ENCODE measurements at regions not wholly inside any gene's neighbourhood (a gene's known extent, or its start where the extent isn't known, plus 50 kb on each side); places are given as distances from the start of the nearest gene placed in this dataset.

GRCh38 chr10:10128387-10128786, 889.3 kb upstream of the CELF2 start:
- no peaks in the 10 kb centered on the region for H3K9me3 ChIP-seq (ENCODE audit: control insufficient read depth in 2 of 2, low read length in 2 of 2)
- H3K9ac ChIP-seq (ENCODE audit: low read length in 2 of 2): no peak overlapping the region
- H3K4me1 ChIP-seq (ENCODE audit: control insufficient read depth, insufficient read depth, low read length): no peaks in the 10 kb centered on the region
- H3K27ac ChIP-seq (ENCODE audit: low read length): no peak overlapping the region
- no peaks in the 10 kb centered on the region for H3K27me3 ChIP-seq (ENCODE audit: control insufficient read depth in 1 of 2, insufficient read depth in 2 of 2, low read length in 2 of 2)
- no peaks in the 10 kb centered on the region for H3K36me3 ChIP-seq (ENCODE audit: control insufficient read depth in 2 of 2, insufficient read depth in 2 of 2, low read length in 2 of 2)
- H3K4me3 ChIP-seq (ENCODE audit: low read length in 2 of 2): no peak overlapping the region

- Histone ChIP-seq H3K9me3 (ENCODE audit: control insufficient read depth in 2 of 2, low read length in 2 of 2) (no peaks in the 10 kb centered on the region), H3K9ac (ENCODE audit: low read length in 2 of 2) (no peak overlapping the region)
Observed at GRCh38 chr10:10130686-10131085, 887.0 kb upstream of the CELF2 start.

GRCh38 chr10:10132009-10132408, 885.7 kb upstream of the CELF2 start:
- no peaks in the 10 kb centered on the region for H3K4me1 ChIP-seq (ENCODE audit: control insufficient read depth, insufficient read depth, low read length)
- H3K27me3 ChIP-seq (ENCODE audit: control insufficient read depth in 1 of 2, insufficient read depth in 2 of 2, low read length in 2 of 2): no peaks in the 10 kb centered on the region
- H3K9ac ChIP-seq (ENCODE audit: low read length in 2 of 2): no peak overlapping the region
- H3K36me3 ChIP-seq (ENCODE audit: control insufficient read depth in 2 of 2, insufficient read depth in 2 of 2, low read length in 2 of 2): no peaks in the 10 kb centered on the region
- no peak overlapping the region for H3K27ac ChIP-seq (ENCODE audit: low read length)
- no peaks in the 10 kb centered on the region for H3K9me3 ChIP-seq (ENCODE audit: control insufficient read depth in 2 of 2, low read length in 2 of 2)
- H3K4me3 ChIP-seq (ENCODE audit: low read length in 2 of 2): no peak overlapping the region

More at GRCh38 chr10:10130686-10131085, 887.0 kb upstream of the CELF2 start:
- Histone ChIP-seq H3K4me1 (ENCODE audit: control insufficient read depth, insufficient read depth, low read length) (no peaks in the 10 kb centered on the region), H3K36me3 (ENCODE audit: control insufficient read depth in 2 of 2, insufficient read depth in 2 of 2, low read length in 2 of 2) (no peaks in the 10 kb centered on the region), H3K4me3 (ENCODE audit: low read length in 2 of 2) (no peak overlapping the region), H3K27me3 (ENCODE audit: control insufficient read depth in 1 of 2, insufficient read depth in 2 of 2, low read length in 2 of 2) (no peaks in the 10 kb centered on the region), H3K27ac (ENCODE audit: low read length) (no peak overlapping the region)

- H3K36me3 ChIP-seq (ENCODE audit: control insufficient read depth in 2 of 2, insufficient read depth in 2 of 2, low read length in 2 of 2): no peaks in the 10 kb centered on the region
- no peaks in the 10 kb centered on the region for H3K9me3 ChIP-seq (ENCODE audit: control insufficient read depth in 2 of 2, low read length in 2 of 2)
- H3K4me3 ChIP-seq (ENCODE audit: low read length in 2 of 2): no peak overlapping the region
- H3K27me3 ChIP-seq (ENCODE audit: control insufficient read depth in 1 of 2, insufficient read depth in 2 of 2, low read length in 2 of 2): no peaks in the 10 kb centered on the region
- no peaks in the 10 kb centered on the region for H3K4me1 ChIP-seq (ENCODE audit: control insufficient read depth, insufficient read depth, low read length)
- H3K9ac ChIP-seq (ENCODE audit: low read length in 2 of 2): no peak overlapping the region
- H3K27ac ChIP-seq (ENCODE audit: low read length): no peak overlapping the region
Observed at GRCh38 chr10:10133281-10133680, 884.4 kb upstream of the CELF2 start.

- Histone ChIP-seq H3K4me3 (ENCODE audit: low read length in 2 of 2) (no peak overlapping the region), H3K4me1 (ENCODE audit: control insufficient read depth, insufficient read depth, low read length) (no peaks in the 10 kb centered on the region), H3K27ac (ENCODE audit: low read length) (no peak overlapping the region), H3K9me3 (ENCODE audit: control insufficient read depth in 2 of 2, low read length in 2 of 2) (no peaks in the 10 kb centered on the region), H3K9ac (ENCODE audit: low read length in 2 of 2) (no peak overlapping the region), H3K36me3 (ENCODE audit: control insufficient read depth in 2 of 2, insufficient read depth in 2 of 2, low read length in 2 of 2) (no peaks in the 10 kb centered on the region), H3K27me3 (ENCODE audit: control insufficient read depth in 1 of 2, insufficient read depth in 2 of 2, low read length in 2 of 2) (no peaks in the 10 kb centered on the region)
Observed at GRCh38 chr10:10138685-10139084, 879.0 kb upstream of the CELF2 start.

GRCh38 chr10:10141782-10142382, 875.8 kb upstream of the CELF2 start:
- Histone ChIP-seq H3K36me3 (ENCODE audit: control insufficient read depth in 2 of 2, insufficient read depth in 2 of 2, low read length in 2 of 2) (no peaks in the 10 kb centered on the region), H3K27ac (ENCODE audit: low read length) (no peak overlapping the region), H3K4me1 (ENCODE audit: control insufficient read depth, insufficient read depth, low read length) (no peaks in the 10 kb centered on the region), H3K27me3 (ENCODE audit: control insufficient read depth in 1 of 2, insufficient read depth in 2 of 2, low read length in 2 of 2) (no peaks in the 10 kb centered on the region), H3K9ac (ENCODE audit: low read length in 2 of 2) (no peak overlapping the region), H3K4me3 (ENCODE audit: low read length in 2 of 2) (no peak overlapping the region), H3K9me3 (ENCODE audit: control insufficient read depth in 2 of 2, low read length in 2 of 2) (no peaks in the 10 kb centered on the region)

- no peaks in the 10 kb centered on the region for H3K9me3 ChIP-seq (ENCODE audit: control insufficient read depth in 2 of 2, low read length in 2 of 2)
- H3K4me3 ChIP-seq (ENCODE audit: low read length in 2 of 2): no peak overlapping the region
- no peaks in the 10 kb centered on the region for H3K4me1 ChIP-seq (ENCODE audit: control insufficient read depth, insufficient read depth, low read length)
- H3K9ac ChIP-seq (ENCODE audit: low read length in 2 of 2): no peak overlapping the region
- H3K27me3 ChIP-seq (ENCODE audit: control insufficient read depth in 1 of 2, insufficient read depth in 2 of 2, low read length in 2 of 2): no peaks in the 10 kb centered on the region
- H3K27ac ChIP-seq (ENCODE audit: low read length): no peak overlapping the region
- no peaks in the 10 kb centered on the region for H3K36me3 ChIP-seq (ENCODE audit: control insufficient read depth in 2 of 2, insufficient read depth in 2 of 2, low read length in 2 of 2)
Observed at GRCh38 chr10:10146604-10147003, 871.1 kb upstream of the CELF2 start.

- Histone ChIP-seq H3K27me3 (ENCODE audit: control insufficient read depth in 1 of 2, insufficient read depth in 2 of 2, low read length in 2 of 2) (no peaks in the 10 kb centered on the region), H3K36me3 (ENCODE audit: control insufficient read depth in 2 of 2, insufficient read depth in 2 of 2, low read length in 2 of 2) (no peaks in the 10 kb centered on the region), H3K9me3 (ENCODE audit: control insufficient read depth in 2 of 2, low read length in 2 of 2) (no peaks in the 10 kb centered on the region), H3K4me3 (ENCODE audit: low read length in 2 of 2) (no peak overlapping the region), H3K9ac (ENCODE audit: low read length in 2 of 2) (no peak overlapping the region), H3K4me1 (ENCODE audit: control insufficient read depth, insufficient read depth, low read length) (no peaks in the 10 kb centered on the region), H3K27ac (ENCODE audit: low read length) (no peak overlapping the region)
Observed at GRCh38 chr10:10149899-10150298, 867.8 kb upstream of the CELF2 start.

- H3K27me3 ChIP-seq (ENCODE audit: control insufficient read depth in 1 of 2, insufficient read depth in 2 of 2, low read length in 2 of 2): no peaks in the 10 kb centered on the region
- no peak overlapping the region for H3K9ac ChIP-seq (ENCODE audit: low read length in 2 of 2)
- no peak overlapping the region for H3K4me3 ChIP-seq (ENCODE audit: low read length in 2 of 2)
- no peaks in the 10 kb centered on the region for H3K4me1 ChIP-seq (ENCODE audit: control insufficient read depth, insufficient read depth, low read length)
- H3K36me3 ChIP-seq (ENCODE audit: control insufficient read depth in 2 of 2, insufficient read depth in 2 of 2, low read length in 2 of 2): no peaks in the 10 kb centered on the region
- H3K27ac ChIP-seq (ENCODE audit: low read length): no peak overlapping the region
- no peaks in the 10 kb centered on the region for H3K9me3 ChIP-seq (ENCODE audit: control insufficient read depth in 2 of 2, low read length in 2 of 2)
Observed at GRCh38 chr10:10156917-10157600, 860.6 kb upstream of the CELF2 start.

GRCh38 chr10:10160821-10161312, 856.8 kb upstream of the CELF2 start:
- Histone ChIP-seq H3K36me3 (ENCODE audit: control insufficient read depth in 2 of 2, insufficient read depth in 2 of 2, low read length in 2 of 2) (no peaks in the 10 kb centered on the region), H3K4me1 (ENCODE audit: control insufficient read depth, insufficient read depth, low read length) (no peaks in the 10 kb centered on the region), H3K27me3 (ENCODE audit: control insufficient read depth in 1 of 2, insufficient read depth in 2 of 2, low read length in 2 of 2) (no peaks in the 10 kb centered on the region), H3K27ac (ENCODE audit: low read length) (no peak overlapping the region), H3K9ac (ENCODE audit: low read length in 2 of 2) (no peak overlapping the region), H3K9me3 (ENCODE audit: control insufficient read depth in 2 of 2, low read length in 2 of 2) (no peaks in the 10 kb centered on the region), H3K4me3 (ENCODE audit: low read length in 2 of 2) (no peak overlapping the region)

- no peaks in the 10 kb centered on the region for H3K4me1 ChIP-seq (ENCODE audit: control insufficient read depth, insufficient read depth, low read length)
- H3K27ac ChIP-seq (ENCODE audit: low read length): no peak overlapping the region
- no peaks in the 10 kb centered on the region for H3K9me3 ChIP-seq (ENCODE audit: control insufficient read depth in 2 of 2, low read length in 2 of 2)
- H3K27me3 ChIP-seq (ENCODE audit: control insufficient read depth in 1 of 2, insufficient read depth in 2 of 2, low read length in 2 of 2): no peaks in the 10 kb centered on the region
- no peak overlapping the region for H3K9ac ChIP-seq (ENCODE audit: low read length in 2 of 2)
- H3K4me3 ChIP-seq (ENCODE audit: low read length in 2 of 2): no peak overlapping the region
- H3K36me3 ChIP-seq (ENCODE audit: control insufficient read depth in 2 of 2, insufficient read depth in 2 of 2, low read length in 2 of 2): no peaks in the 10 kb centered on the region
Observed at GRCh38 chr10:10164848-10165247, 852.8 kb upstream of the CELF2 start.
